Panc1 (cell line): ENCODE measurements at regions not wholly inside any gene's neighbourhood (a gene's known extent, or its start where the extent isn't known, plus 50 kb on each side); places are given as distances from the start of the nearest gene placed in this dataset.

ENCODE experiments used
- ATAC-seq: fragments of 200-7000 bp; cut with Tn5 transposase; 2 replicates; pipeline ENCODE4 v1.9.1; 2020; ENCODE audit warnings: mild to moderate bottlenecking, moderate library complexity
- BruUV-seq: library from RNA; stranded (reverse); fragments of 400-500 nt; replicated peaks from 2 replicates; lab custom pipeline; 2021; lab: Mats Ljungman, UMichigan
- CTCF ChIA-PET: fragments of 300-600 bp; sonication (Branson Sonifier 250); formaldehyde crosslinking; loops from one replicate; lab custom pipeline; 2022; ENCODE audit warnings: antibody characterized with exemption; lab: Charles Lee
- POLR2A ChIA-PET: fragments of 300-600 bp; sonication (Branson Sonifier 250); formaldehyde crosslinking; loops from one replicate; lab custom pipeline; 2022; ENCODE audit warnings: antibody characterized with exemption; lab: Charles Lee
- DNase-seq: peaks from one replicate; pipeline ENCODE4 v3.0.0-alpha.2; 2010; ENCODE audit warnings: low read depth, low spot score
- H3K27ac ChIP-seq: 2 replicates; pipeline ENCODE4 v1.5.1; 2011; ENCODE audit warnings: mild to moderate bottlenecking, low read length, inconsistent platforms
- H3K27me3 ChIP-seq: fragments of 200-500 bp; sonication (Bioruptor generic); 2 replicates; pipeline ENCODE4 v1.6.0; 2014; ENCODE audit warnings: low read length, inconsistent platforms; ENCODE audit not compliant: control insufficient read depth, insufficient read depth
- H3K36me3 ChIP-seq: fragments of 200-500 bp; sonication (Bioruptor generic); 2 replicates; pipeline ENCODE4 v1.5.1; 2014; ENCODE audit warnings: inconsistent platforms, mild to moderate bottlenecking, low read length, moderate library complexity; ENCODE audit not compliant: control insufficient read depth, insufficient read depth
- H3K4me1 ChIP-seq: 2 replicates; pipeline ENCODE4 v1.5.1; 2011; ENCODE audit warnings: inconsistent platforms, mild to moderate bottlenecking, low read length, moderate library complexity; ENCODE audit not compliant: control insufficient read depth, insufficient read depth
- H3K4me3 ChIP-seq, 2 experiments: 2 replicates each; pipeline ENCODE4 v1.5.1; 2011 to 2012; ENCODE audit warnings: low read depth in 2 of 2, low read length in 2 of 2, mild to moderate bottlenecking in 2 of 2, inconsistent platforms in 1 of 2, moderate library complexity in 1 of 2
- H3K9me3 ChIP-seq: fragments of 200-500 bp; sonication (Bioruptor generic); 2 replicates; pipeline ENCODE4 v1.5.1; 2014; ENCODE audit warnings: low read depth, mild to moderate bottlenecking, inconsistent platforms, low read length, moderate library complexity; ENCODE audit not compliant: control insufficient read depth, insufficient read depth
- POLR2AphosphoS5 ChIP-seq: IDR thresholded peaks from 2 replicates; pipeline ENCODE4 v1.6.1; 2012; ENCODE audit warnings: mild to moderate bottlenecking, low read depth, low read length, moderate library complexity
- SIN3A ChIP-seq: IDR thresholded peaks from 2 replicates; pipeline ENCODE4 v1.6.1; 2012; ENCODE audit warnings: low read depth, mild to moderate bottlenecking, low read length, moderate library complexity, borderline replicate concordance; ENCODE audit not compliant: insufficient read depth
- TCF7L2 ChIP-seq: IDR thresholded peaks from 2 replicates; pipeline ENCODE4 v1.6.1; 2011; ENCODE audit warnings: mild to moderate bottlenecking, low read depth, low read length, inconsistent platforms
- in situ Hi-C: cut with HindIII; loops from 2 replicates; pipeline ENCODE4 v1.10.0; 2016; ENCODE audit warnings: low sequenced_read_pairs, low pct_unique_long_range_greater_than_20kb
- intact Hi-C: fragments of 100-400 bp; cut with micrococcal nuclease; formaldehyde crosslinking; loops from one replicate; pipeline ENCODE4 v1.10.0; 2022; ENCODE audit not compliant: unreplicated experiment
- TF ChIP-seq, protein P1 (sequence below): fragments of 450-650 bp; IDR thresholded peaks from 2 replicates; pipeline ENCODE4 v1.5.1; 2017; ENCODE audit warnings: mild to moderate bottlenecking
- TF ChIP-seq, protein P2 (sequence below), 2 experiments: IDR thresholded peaks; 2 replicates each; pipeline ENCODE4 v1.6.1; 2011 to 2012; ENCODE audit warnings: low read depth in 2 of 2, control low read depth in 1 of 2, low read length in 1 of 2, mild to moderate bottlenecking in 1 of 2, moderate library complexity in 1 of 2; ENCODE audit not compliant: insufficient read depth in 1 of 2

DNA sequence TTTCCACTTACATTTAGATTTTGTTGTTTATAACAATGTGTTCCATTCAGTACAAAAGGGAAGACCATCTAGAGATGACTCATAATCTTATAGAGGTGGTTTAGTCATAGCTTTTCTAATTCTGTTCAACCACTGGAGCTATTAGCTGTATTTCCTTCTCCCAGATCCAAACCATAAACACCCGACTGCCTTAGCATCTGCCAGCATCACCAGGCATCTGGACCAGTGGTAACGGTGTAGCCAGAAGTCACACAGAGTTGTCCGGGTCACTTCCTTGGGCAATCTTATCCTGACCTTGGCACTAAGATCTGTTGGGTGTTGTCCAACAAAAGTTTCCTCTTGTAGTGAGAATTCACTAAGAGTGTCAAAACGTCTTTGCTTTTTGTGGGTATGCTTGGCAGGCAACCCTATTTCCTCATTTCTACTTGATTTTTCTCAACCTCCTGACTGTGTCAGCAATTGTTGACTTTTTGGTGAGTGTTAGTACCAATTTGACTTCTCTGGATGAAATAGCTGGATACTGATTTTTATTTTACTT, 372.1 kb upstream of the B3GALT2 start:
- TF ChIP-seq, protein P1, sequence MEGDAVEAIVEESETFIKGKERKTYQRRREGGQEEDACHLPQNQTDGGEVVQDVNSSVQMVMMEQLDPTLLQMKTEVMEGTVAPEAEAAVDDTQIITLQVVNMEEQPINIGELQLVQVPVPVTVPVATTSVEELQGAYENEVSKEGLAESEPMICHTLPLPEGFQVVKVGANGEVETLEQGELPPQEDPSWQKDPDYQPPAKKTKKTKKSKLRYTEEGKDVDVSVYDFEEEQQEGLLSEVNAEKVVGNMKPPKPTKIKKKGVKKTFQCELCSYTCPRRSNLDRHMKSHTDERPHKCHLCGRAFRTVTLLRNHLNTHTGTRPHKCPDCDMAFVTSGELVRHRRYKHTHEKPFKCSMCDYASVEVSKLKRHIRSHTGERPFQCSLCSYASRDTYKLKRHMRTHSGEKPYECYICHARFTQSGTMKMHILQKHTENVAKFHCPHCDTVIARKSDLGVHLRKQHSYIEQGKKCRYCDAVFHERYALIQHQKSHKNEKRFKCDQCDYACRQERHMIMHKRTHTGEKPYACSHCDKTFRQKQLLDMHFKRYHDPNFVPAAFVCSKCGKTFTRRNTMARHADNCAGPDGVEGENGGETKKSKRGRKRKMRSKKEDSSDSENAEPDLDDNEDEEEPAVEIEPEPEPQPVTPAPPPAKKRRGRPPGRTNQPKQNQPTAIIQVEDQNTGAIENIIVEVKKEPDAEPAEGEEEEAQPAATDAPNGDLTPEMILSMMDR = no peak
- TF ChIP-seq, protein P2, sequence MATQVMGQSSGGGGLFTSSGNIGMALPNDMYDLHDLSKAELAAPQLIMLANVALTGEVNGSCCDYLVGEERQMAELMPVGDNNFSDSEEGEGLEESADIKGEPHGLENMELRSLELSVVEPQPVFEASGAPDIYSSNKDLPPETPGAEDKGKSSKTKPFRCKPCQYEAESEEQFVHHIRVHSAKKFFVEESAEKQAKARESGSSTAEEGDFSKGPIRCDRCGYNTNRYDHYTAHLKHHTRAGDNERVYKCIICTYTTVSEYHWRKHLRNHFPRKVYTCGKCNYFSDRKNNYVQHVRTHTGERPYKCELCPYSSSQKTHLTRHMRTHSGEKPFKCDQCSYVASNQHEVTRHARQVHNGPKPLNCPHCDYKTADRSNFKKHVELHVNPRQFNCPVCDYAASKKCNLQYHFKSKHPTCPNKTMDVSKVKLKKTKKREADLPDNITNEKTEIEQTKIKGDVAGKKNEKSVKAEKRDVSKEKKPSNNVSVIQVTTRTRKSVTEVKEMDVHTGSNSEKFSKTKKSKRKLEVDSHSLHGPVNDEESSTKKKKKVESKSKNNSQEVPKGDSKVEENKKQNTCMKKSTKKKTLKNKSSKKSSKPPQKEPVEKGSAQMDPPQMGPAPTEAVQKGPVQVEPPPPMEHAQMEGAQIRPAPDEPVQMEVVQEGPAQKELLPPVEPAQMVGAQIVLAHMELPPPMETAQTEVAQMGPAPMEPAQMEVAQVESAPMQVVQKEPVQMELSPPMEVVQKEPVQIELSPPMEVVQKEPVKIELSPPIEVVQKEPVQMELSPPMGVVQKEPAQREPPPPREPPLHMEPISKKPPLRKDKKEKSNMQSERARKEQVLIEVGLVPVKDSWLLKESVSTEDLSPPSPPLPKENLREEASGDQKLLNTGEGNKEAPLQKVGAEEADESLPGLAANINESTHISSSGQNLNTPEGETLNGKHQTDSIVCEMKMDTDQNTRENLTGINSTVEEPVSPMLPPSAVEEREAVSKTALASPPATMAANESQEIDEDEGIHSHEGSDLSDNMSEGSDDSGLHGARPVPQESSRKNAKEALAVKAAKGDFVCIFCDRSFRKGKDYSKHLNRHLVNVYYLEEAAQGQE (IDR thresholded peaks at IDR 0.05; ENCODE audit: insufficient read depth in 1 of 2, low read depth in 2 of 2, low read length in 1 of 2) = no peak
- no peak for TF ChIP-seq POLR2AphosphoS5
- no peak for TF ChIP-seq TCF7L2
- TF ChIP-seq SIN3A = no peak
- H3K4me1 ChIP-seq = no peaks in the 10 kb centered on the region
- no peaks in the 10 kb centered on the region for H3K36me3 ChIP-seq
- no peaks in the 10 kb centered on the region for H3K27me3 ChIP-seq
- BruUV-seq = no TSS peak
- H3K9me3 ChIP-seq = no peaks in the 10 kb centered on the region
- in situ Hi-C loops = no loop called here
- no peak overlapping the region for H3K27ac ChIP-seq
- CTCF ChIA-PET = no interaction called here
- POLR2A ChIA-PET = no interaction called here
- intact Hi-C loops = no loop called here
- ATAC-seq = no peak
- no peak for DNase-seq
- no peak overlapping the region for H3K4me3 ChIP-seq

DNA sequence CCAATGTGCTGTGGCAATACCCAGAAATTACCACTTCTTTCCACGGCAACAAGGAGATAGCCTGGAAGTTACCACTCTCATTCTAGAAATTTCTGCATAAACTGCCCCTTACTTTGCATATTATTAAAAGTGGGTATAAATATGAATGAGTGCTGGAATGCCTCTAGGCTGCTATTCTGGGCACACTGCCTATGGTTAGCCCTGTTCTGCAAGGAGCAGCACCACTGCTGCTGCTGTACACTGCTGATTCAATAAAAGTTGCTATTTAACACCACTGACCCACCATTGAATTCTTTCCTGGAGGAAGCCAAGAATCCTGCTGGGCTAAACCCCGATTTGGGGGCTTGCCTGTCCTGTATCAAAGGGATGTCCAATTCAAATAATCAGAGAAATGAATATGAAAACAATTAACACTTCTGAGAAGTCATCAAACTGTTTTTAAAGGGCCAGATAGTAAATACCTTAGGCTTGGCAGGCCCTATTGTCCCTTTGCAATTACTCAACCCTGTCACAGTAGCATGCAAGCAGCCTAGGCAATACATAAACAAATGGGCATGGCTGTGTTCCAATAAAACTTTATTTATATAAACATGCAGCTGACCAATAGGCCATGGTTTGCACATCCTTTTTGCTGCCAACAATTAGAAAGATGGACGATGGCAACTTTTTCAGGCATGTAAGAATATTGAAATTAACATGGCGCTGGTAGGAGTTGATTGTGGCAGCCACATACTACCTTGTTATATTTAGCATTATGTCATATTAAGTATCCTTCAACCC, 369.4 kb upstream of the B3GALT2 start:
- no peak overlapping the region for H3K27ac ChIP-seq
- no peaks in the 10 kb centered on the region for H3K9me3 ChIP-seq
- DNase-seq (no peak), ATAC-seq (no peak)
- TF ChIP-seq, protein P1 = no peak
- TF ChIP-seq, protein P2 (IDR thresholded peaks at IDR 0.05; ENCODE audit: insufficient read depth in 1 of 2, low read depth in 2 of 2, low read length in 1 of 2) = no peak
- TF ChIP-seq TCF7L2 = no peak
- no peak for TF ChIP-seq POLR2AphosphoS5
- intact Hi-C loops = no loop called here
- in situ Hi-C loops = no loop called here
- no peaks in the 10 kb centered on the region; the same call in 1 of the 2 replicates for H3K36me3 ChIP-seq
- POLR2A ChIA-PET = no interaction called here
- no peaks in the 10 kb centered on the region for H3K27me3 ChIP-seq
- no peaks in the 10 kb centered on the region for H3K4me1 ChIP-seq
- CTCF ChIA-PET = no interaction called here
- BruUV-seq = no TSS peak
- no peak overlapping the region for H3K4me3 ChIP-seq
